Caco-2 (cell line): ENCODE measurements at regions not wholly inside any gene's neighbourhood (a gene's known extent, or its start where the extent isn't known, plus 50 kb on each side); places are given as distances from the start of the nearest gene placed in this dataset.

Experiments used
- BruUV-seq: library from RNA; stranded (reverse); fragments of 400-500 nt; replicated peaks from 2 replicates; lab custom pipeline; 2021; lab: Mats Ljungman, UMichigan
- CTCF ChIA-PET: fragments of 300-600 bp; sonication (Branson Sonifier 250); formaldehyde crosslinking; loops from one replicate; lab custom pipeline; 2022; ENCODE audit warnings: antibody characterized with exemption; lab: Charles Lee
- POLR2A ChIA-PET: fragments of 300-600 bp; sonication (Branson Sonifier 250); formaldehyde crosslinking; loops from one replicate; lab custom pipeline; 2022; ENCODE audit warnings: antibody characterized with exemption; lab: Charles Lee
- DNase-seq, 2 experiments: peaks; one replicate each; pipeline versions ENCODE4 v3.0.0 to v3.0.0-alpha.2; 2020 to 2022
- H3K27me3 ChIP-seq: replicated peaks from 2 replicates; pipeline ENCODE4 v1.6.0; 2011; ENCODE audit warnings: low read length; ENCODE audit not compliant: control insufficient read depth, insufficient read depth
- H3K36me3 ChIP-seq: 2 replicates; pipeline ENCODE4 v1.5.1; 2011; ENCODE audit warnings: low read length; ENCODE audit not compliant: control insufficient read depth, insufficient read depth
- H3K4me1 ChIP-seq: fragments of 250-450 bp; sonication (Bioruptor Pico); 2 replicates; pipeline ENCODE4 v1.5.1; 2020; ENCODE audit warnings: mild to moderate bottlenecking
- H3K4me3 ChIP-seq: 2 replicates; pipeline ENCODE4 v1.5.1; 2011; ENCODE audit warnings: low read depth, mild to moderate bottlenecking, control low read depth, low read length
- H3K9me3 ChIP-seq: fragments of 250-450 bp; sonication (Bioruptor Pico); 2 replicates; pipeline ENCODE4 v1.5.1; 2020; ENCODE audit warnings: mild to moderate bottlenecking, moderate library complexity
- H3K27ac Mint-ChIP-seq: one replicate; pipeline ENCODE4 v1.8.0; 2022; ENCODE audit warnings: mixed read lengths; ENCODE audit not compliant: unreplicated experiment
- H3K27me3 Mint-ChIP-seq: one replicate; pipeline ENCODE4 v1.8.0; 2022; ENCODE audit warnings: mixed read lengths; ENCODE audit not compliant: insufficient read depth, unreplicated experiment
- H3K36me3 Mint-ChIP-seq: one replicate; pipeline ENCODE4 v1.8.0; 2022; ENCODE audit warnings: mild to moderate bottlenecking, mixed read lengths; ENCODE audit not compliant: insufficient read depth, unreplicated experiment
- H3K4me1 Mint-ChIP-seq: one replicate; pipeline ENCODE4 v1.8.0; 2022; ENCODE audit warnings: low read depth, mixed read lengths; ENCODE audit not compliant: unreplicated experiment
- H3K4me3 Mint-ChIP-seq: one replicate; pipeline ENCODE4 v1.8.0; 2022; ENCODE audit warnings: mild to moderate bottlenecking, moderate library complexity, mixed read lengths; ENCODE audit not compliant: unreplicated experiment
- H3K9me3 Mint-ChIP-seq: one replicate; pipeline ENCODE4 v1.8.0; 2022; ENCODE audit warnings: mixed read lengths; ENCODE audit not compliant: unreplicated experiment
- intact Hi-C: fragments of 100-400 bp; cut with micrococcal nuclease; formaldehyde crosslinking; loops from one replicate; pipeline ENCODE4 v1.10.0; 2022; ENCODE audit not compliant: unreplicated experiment
- TF ChIP-seq, protein P1 (sequence below), 2 experiments: fragments of 200-600 bp in 1 of 2; IDR thresholded peaks; 1 replicate in 1 of 2; 2 replicates in 1 of 2; pipeline versions ENCODE4 v1.5.1 to v1.8.0; 2011 to 2022; ENCODE audit warnings: antibody characterized with exemption in 1 of 2, control low read depth in 1 of 2, inconsistent platforms in 1 of 2, low read depth in 1 of 2, low read length in 1 of 2, mild to moderate bottlenecking in 1 of 2, moderate library complexity in 1 of 2; ENCODE audit not compliant: insufficient read depth in 1 of 2, severe bottlenecking in 1 of 2, unreplicated experiment in 1 of 2

DNA sequence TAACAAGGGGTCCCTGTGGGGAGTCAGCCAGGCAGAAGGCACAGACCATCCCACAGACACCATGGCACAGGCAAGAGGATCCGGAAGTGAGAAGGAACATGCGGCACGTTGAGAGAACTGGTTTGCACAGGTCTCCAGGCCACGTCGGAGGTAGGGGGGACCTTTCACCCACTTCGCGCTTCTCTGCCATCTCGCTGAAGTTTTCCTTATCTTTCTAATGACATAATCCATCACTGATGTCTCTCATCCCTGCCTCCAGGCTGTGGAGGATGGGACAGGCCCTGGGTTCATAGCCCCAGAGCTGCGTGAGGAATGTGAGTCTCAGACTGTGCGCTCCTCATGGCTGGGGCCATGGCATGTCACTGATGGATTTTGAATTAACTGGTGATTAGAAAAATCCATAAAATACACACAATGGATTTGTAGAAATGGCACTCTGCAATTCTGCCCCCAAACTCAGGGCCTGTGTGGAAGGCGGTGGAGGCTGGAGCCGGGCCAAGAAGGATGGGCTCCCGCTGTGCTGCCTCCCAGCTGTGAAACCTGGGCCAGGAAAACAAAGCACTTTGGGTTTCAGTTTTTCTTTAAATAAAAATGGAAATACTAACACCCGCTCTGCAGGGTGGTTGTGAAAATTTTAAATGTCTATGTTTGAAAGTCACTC is 113.3 kb upstream of the ALKAL2 start:
- H3K36me3 Mint-ChIP-seq: no peaks in the 10 kb centered on the region
- ChIA-PET CTCF (no interaction called here), POLR2A (no interaction called here)
- BruUV-seq: no TSS peak
- no peak overlapping the region for H3K27ac Mint-ChIP-seq
- no peaks in the 10 kb centered on the region for H3K4me1 ChIP-seq
- no peaks in the 10 kb centered on the region for H3K36me3 ChIP-seq
- H3K4me3 ChIP-seq: no peak overlapping the region
- TF ChIP-seq, protein P1, sequence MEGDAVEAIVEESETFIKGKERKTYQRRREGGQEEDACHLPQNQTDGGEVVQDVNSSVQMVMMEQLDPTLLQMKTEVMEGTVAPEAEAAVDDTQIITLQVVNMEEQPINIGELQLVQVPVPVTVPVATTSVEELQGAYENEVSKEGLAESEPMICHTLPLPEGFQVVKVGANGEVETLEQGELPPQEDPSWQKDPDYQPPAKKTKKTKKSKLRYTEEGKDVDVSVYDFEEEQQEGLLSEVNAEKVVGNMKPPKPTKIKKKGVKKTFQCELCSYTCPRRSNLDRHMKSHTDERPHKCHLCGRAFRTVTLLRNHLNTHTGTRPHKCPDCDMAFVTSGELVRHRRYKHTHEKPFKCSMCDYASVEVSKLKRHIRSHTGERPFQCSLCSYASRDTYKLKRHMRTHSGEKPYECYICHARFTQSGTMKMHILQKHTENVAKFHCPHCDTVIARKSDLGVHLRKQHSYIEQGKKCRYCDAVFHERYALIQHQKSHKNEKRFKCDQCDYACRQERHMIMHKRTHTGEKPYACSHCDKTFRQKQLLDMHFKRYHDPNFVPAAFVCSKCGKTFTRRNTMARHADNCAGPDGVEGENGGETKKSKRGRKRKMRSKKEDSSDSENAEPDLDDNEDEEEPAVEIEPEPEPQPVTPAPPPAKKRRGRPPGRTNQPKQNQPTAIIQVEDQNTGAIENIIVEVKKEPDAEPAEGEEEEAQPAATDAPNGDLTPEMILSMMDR (IDR thresholded peaks at IDR 0.05; ENCODE audit: insufficient read depth in 1 of 2, low read depth in 1 of 2, low read length in 1 of 2, severe bottlenecking in 1 of 2, unreplicated experiment in 1 of 2): no peak
- H3K9me3 Mint-ChIP-seq: peaks cover 12% of the 10 kb centered on the region
- H3K27me3 Mint-ChIP-seq: no peaks in the 10 kb centered on the region
- H3K27me3 ChIP-seq: no peaks in the 10 kb centered on the region
- H3K9me3 ChIP-seq: 0 out of 2 replicates have a peak, but pooled peaks cover 12% of the 10 kb centered on the region
- peak in 1 of 2 experiments; percentile 47 for DNase-seq
- no peak overlapping the region for H3K4me3 Mint-ChIP-seq
- intact Hi-C loops: no loop called here
- H3K4me1 Mint-ChIP-seq: no peaks in the 10 kb centered on the region

DNA sequence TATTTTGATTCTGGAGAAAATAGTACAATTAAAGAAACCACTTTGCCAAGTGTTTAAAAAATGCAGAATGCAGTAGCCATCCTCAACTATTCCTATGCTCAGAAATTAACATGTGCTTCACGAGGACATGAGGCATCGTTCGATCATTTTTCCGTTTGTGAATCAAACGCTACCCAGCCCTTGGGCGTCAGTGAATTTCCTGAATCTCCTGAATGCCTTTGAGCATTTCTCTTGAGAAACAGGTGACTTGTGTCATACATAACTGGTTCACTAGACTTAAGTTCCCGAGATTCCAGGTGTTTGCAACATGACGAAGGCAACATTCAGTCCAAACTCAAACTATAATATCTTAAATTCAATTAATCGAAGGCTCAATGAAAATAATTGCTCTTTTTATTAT is 110.0 kb upstream of the ALKAL2 start:
- H3K4me3 ChIP-seq: no peak overlapping the region
- H3K4me1 ChIP-seq: no peaks in the 10 kb centered on the region
- no TSS peak for BruUV-seq
- H3K27me3 ChIP-seq: no peaks in the 10 kb centered on the region
- Mint-ChIP-seq H3K27me3 (peaks cover 3% of the 10 kb centered on the region), H3K36me3 (no peaks in the 10 kb centered on the region), H3K9me3 (no peaks in the 10 kb centered on the region), H3K27ac (no peak overlapping the region), H3K4me1 (no peaks in the 10 kb centered on the region), H3K4me3 (no peak overlapping the region)
- CTCF ChIA-PET: no interaction called here
- no peaks in the 10 kb centered on the region for H3K36me3 ChIP-seq
- DNase-seq: no peak
- POLR2A ChIA-PET: no interaction called here
- intact Hi-C loops: no loop called here
- TF ChIP-seq, protein P1 (IDR thresholded peaks at IDR 0.05; ENCODE audit: insufficient read depth in 1 of 2, low read depth in 1 of 2, low read length in 1 of 2, severe bottlenecking in 1 of 2, unreplicated experiment in 1 of 2): no peak
- 0 out of 2 replicates have a peak, but pooled peaks cover 3% of the 10 kb centered on the region for H3K9me3 ChIP-seq

DNA sequence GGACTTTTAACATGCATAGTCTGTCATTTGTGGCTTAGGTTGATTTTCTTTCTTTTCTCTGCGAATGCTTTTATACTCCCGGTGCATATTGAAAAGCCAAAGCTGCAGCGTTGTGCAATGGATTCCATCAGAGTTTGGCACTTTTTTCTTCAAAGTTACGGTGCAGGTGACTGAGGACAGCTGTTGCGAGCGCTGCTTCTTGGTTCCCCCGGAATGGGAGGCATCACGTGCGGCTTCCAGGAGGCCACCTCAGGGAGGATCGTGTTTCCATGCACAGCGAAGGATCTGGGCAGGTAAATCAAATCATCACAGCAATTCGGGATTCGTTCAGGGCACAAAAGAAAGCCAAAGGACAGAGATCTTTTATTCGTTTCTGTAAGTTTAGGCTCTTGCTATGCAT is 109.6 kb upstream of the ALKAL2 start:
- Histone ChIP-seq H3K4me1 (no peaks in the 10 kb centered on the region), H3K27me3 (no peaks in the 10 kb centered on the region), H3K36me3 (no peaks in the 10 kb centered on the region), H3K4me3 (no peak overlapping the region), H3K9me3 (0 out of 2 replicates have a peak, but pooled peaks cover 3% of the 10 kb centered on the region)
- Mint-ChIP-seq H3K4me3 (no peak overlapping the region), H3K27me3 (peaks cover 3% of the 10 kb centered on the region), H3K9me3 (no peaks in the 10 kb centered on the region), H3K27ac (no peak overlapping the region), H3K4me1 (no peaks in the 10 kb centered on the region), H3K36me3 (no peaks in the 10 kb centered on the region)
- CTCF ChIA-PET: no interaction called here
- TF ChIP-seq, protein P1 (IDR thresholded peaks at IDR 0.05; ENCODE audit: insufficient read depth in 1 of 2, low read depth in 1 of 2, low read length in 1 of 2, severe bottlenecking in 1 of 2, unreplicated experiment in 1 of 2): no peak
- BruUV-seq: no TSS peak
- POLR2A ChIA-PET: no interaction called here
- intact Hi-C loops: no loop called here
- no peak for DNase-seq
